GM12864 (cell line): ENCODE measurements at regions not wholly inside any gene's neighbourhood (a gene's known extent, or its start where the extent isn't known, plus 50 kb on each side); places are given as distances from the start of the nearest gene placed in this dataset.
"Not testable (repeated sequence)": the region's sequence is repeated elsewhere in the genome, so short reads cannot be mapped to it uniquely, and the experiment has no call there.

ENCODE experiments used
- DNase-seq: peaks from one replicate; pipeline ENCODE4 v3.0.0-alpha.2; 2011; ENCODE audit warnings: low read depth
- H3K4me3 ChIP-seq: 2 replicates; pipeline ENCODE4 v1.5.1; 2011; ENCODE audit warnings: mild to moderate bottlenecking, low read depth, low read length, control low read depth
- TF ChIP-seq, protein P1 (sequence below): IDR thresholded peaks from 2 replicates; pipeline ENCODE4 v1.5.1; 2011; ENCODE audit warnings: low read depth, mild to moderate bottlenecking, moderate library complexity, low read length, control low read depth, inconsistent platforms; ENCODE audit errors: missing control alignments

DNA sequence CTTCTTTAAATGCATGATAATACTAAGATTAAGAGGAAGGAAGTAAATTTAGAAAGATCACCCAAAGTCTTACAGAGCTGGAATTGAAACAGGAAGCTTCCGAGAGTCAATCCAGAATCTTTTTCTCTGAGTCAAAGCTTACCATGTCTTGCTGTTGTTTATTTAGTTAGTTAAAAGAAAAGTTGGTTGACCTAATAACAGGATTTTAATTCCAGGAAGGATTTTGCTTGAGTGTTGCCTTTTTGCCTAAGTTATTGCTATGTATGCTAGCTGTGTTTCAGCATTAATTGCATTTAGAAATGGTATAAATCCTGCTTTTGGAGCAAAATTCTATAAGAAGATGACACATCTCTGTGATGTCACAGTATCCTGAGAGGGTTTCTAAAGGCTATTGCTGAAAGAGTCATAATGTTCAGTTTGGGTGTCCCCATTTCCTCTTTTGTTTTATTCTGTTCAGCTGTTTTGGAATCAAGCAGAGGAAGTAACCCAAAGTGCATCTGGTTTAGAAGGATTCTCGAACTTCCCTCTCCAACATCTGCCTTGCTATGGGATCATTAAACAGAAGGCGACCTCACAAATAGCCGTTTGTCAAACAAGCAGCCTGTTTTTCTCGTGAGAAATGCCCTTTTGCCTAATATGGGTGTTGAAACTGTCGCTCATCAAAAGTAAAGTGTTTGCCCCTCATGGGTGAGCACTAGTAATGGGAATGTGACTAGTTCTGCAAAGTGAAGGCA lies 271.5 kb upstream of the MMADHC start:
- TF ChIP-seq, protein P1, sequence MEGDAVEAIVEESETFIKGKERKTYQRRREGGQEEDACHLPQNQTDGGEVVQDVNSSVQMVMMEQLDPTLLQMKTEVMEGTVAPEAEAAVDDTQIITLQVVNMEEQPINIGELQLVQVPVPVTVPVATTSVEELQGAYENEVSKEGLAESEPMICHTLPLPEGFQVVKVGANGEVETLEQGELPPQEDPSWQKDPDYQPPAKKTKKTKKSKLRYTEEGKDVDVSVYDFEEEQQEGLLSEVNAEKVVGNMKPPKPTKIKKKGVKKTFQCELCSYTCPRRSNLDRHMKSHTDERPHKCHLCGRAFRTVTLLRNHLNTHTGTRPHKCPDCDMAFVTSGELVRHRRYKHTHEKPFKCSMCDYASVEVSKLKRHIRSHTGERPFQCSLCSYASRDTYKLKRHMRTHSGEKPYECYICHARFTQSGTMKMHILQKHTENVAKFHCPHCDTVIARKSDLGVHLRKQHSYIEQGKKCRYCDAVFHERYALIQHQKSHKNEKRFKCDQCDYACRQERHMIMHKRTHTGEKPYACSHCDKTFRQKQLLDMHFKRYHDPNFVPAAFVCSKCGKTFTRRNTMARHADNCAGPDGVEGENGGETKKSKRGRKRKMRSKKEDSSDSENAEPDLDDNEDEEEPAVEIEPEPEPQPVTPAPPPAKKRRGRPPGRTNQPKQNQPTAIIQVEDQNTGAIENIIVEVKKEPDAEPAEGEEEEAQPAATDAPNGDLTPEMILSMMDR, result no peak
- no peak for DNase-seq
- no peak overlapping the region for H3K4me3 ChIP-seq

DNA sequence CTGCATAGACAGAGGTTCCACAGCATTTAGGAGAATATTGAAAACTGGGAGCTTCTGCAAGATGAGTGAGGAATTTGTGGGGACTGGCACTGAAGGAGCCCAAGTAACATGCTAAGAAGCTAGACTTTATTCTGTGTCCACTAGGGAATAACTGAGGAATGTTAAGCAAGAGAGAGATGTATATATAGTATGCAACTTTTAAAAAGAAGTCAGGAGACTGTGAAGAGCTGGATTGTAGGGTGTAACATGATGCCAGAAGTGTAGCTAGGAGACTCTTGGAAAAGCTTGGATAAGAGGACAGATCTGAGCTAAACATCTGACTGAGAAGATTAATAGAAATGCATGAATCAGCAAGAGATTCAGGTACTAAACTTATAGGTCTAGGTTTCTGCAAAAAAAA lies 270.6 kb upstream of the MMADHC start:
- TF ChIP-seq, protein P1, result no peak
- H3K4me3 ChIP-seq, result no peak overlapping the region
- DNase-seq, result no peak

DNA sequence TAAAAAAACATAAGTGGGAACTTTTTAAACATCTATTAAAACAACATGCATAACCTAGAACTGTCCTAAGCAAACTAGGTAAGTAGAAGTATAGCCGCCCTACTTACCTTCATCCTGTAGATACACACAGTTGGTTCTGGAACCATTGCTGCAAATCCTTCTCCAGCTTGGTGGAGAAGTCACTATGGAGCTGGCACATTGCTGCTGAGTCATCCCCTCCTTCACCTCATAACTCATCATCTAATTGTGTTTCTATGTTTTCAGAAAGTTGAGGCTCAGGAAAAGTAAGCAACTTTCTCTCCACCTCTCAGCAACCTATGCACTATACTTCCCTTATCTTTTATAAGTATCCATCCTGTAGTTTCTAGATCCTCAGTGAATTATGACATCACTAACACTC lies 269.8 kb upstream of the MMADHC start:
- H3K4me3 ChIP-seq, result no peak overlapping the region
- TF ChIP-seq, protein P1, result no peak
- DNase-seq, result no peak

DNA sequence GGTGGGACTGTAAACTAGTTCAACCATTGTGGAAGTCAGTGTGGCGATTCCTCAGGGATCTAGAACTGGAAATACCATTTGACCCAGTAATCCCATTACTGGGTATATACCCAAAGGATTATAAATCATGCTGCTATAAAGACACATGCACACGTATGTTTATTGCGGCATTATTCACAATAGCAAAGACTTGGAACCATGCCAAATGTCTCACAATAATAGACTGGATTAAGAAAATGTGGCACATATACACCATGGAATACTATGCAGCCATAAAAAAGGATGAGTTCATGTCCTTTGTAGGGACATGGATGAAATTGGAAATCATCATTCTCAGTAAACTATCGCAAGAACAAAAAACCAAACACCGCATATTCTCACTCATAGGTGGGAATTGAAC lies 268.3 kb upstream of the MMADHC start:
- H3K4me3 ChIP-seq, DNase-seq: not testable (repeated sequence)

DNA sequence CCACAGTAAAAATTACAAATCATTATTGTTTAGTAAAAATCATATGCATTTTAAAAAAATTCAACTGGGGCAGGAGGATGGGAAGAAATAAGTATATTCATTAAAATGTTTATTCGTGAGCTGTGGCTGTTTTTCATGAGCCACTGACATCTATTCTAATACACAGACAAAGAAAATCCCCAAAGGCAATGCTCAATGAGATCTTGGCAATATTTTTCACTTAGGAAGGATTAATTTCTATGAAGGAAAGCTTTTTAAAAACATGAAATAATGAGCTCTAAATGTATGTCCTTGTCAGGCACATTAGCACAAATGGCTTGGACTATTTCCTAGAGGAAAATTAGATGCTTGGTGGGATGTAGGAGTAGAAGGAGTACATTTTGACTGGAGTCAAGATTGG lies 262.0 kb upstream of the MMADHC start:
- no peak for DNase-seq
- TF ChIP-seq, protein P1, result no peak
- no peak overlapping the region for H3K4me3 ChIP-seq

DNA sequence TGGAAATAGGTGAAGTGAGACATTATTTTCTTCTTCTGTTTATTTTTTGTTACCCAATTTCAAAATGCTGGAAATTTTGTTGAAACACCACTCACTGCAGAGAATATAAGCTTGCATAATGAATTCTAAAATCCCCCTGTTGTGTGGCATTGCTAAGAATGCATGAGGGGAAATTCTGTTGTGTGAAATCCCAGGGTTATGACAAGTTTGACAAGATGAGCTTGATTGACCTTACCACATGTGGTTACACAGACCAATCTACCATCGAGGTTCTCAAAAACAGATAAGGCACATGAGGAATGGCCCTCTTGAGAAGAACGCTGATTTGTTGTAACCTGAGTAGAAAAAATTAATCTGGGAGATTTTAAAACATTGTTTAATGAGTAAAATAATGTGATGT lies 261.6 kb upstream of the MMADHC start:
- H3K4me3 ChIP-seq, result no peak overlapping the region
- no peak for DNase-seq
- TF ChIP-seq, protein P1, result no peak

DNA sequence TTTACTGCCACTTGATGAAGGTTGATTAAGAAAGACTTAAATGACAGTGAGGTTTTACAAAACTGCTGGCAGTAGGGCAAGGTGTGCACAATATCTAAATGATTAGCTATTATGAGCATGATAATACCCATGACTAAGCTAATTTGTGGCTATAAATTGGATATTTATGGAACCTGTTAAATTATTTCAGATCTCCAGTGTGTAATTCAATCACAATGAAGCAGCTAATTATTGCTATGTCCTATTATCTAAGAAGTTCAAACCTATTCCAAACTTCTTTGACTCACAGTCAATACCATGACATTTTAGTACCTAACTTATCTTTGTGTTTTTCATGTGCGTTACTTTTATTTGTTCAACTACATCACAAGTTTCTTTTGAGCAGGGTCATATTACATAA lies 253.8 kb upstream of the MMADHC start:
- DNase-seq, result no peak
- TF ChIP-seq, protein P1, result no peak
- H3K4me3 ChIP-seq, result no peak overlapping the region

DNA sequence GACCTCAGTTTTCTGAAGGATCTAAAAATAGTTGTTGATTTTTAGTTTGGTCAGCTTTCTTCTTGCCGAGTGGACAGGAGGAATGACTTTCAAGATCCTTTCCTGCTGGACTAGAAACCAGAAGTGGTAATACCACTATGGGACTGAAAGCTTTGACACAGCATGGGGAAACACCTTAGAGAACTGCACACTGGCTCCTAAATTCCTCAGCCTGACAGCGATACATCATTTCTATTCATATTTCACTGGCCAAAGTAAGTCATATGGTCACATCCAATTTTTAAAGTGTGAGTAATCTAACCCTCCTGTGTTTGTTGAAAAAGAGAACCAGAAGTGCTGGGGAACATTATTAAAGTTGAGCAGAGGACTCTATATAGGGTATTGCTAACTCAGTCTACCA lies 244.7 kb upstream of the MMADHC start:
- DNase-seq, result no peak
- TF ChIP-seq, protein P1, result no peak
- no peak overlapping the region for H3K4me3 ChIP-seq
